GM21526 (cell line): ENCODE measurements at regions not wholly inside any gene's neighbourhood (a gene's known extent, or its start where the extent isn't known, plus 50 kb on each side); places are given as distances from the start of the nearest gene placed in this dataset.

ENCODE experiments used
- ATAC-seq: cut with Tn5 transposase; IDR thresholded peaks from one replicate; pipeline ENCODE4 v1.9.1; 2021; ENCODE audit warnings: moderate library complexity; ENCODE audit not compliant: unreplicated experiment, low FRiP score

DNA sequence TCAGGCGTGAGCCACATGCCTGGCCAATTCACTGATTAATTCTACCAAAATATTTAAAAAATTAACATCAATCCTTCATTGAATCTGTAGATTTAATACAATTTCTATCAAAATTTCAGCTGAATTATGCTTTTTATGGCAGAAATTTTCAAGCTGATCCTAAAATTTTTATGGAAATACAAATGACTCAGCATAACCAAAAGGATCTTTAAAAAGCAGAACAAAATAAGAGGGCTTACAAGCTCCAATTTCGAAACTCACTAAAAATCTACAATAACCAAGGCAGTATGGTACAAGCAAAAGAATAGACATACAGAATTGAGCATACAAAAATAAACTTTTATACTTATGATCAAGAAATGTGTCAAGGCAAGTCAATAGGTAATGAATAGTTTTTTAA is 180.4 kb upstream of the CTNNB1 start:
- no peak for ATAC-seq

- no peak for ATAC-seq
These were observed 175.1 kb upstream of the CTNNB1 start for GRCh38 chr3:41024031-41024836.

DNA sequence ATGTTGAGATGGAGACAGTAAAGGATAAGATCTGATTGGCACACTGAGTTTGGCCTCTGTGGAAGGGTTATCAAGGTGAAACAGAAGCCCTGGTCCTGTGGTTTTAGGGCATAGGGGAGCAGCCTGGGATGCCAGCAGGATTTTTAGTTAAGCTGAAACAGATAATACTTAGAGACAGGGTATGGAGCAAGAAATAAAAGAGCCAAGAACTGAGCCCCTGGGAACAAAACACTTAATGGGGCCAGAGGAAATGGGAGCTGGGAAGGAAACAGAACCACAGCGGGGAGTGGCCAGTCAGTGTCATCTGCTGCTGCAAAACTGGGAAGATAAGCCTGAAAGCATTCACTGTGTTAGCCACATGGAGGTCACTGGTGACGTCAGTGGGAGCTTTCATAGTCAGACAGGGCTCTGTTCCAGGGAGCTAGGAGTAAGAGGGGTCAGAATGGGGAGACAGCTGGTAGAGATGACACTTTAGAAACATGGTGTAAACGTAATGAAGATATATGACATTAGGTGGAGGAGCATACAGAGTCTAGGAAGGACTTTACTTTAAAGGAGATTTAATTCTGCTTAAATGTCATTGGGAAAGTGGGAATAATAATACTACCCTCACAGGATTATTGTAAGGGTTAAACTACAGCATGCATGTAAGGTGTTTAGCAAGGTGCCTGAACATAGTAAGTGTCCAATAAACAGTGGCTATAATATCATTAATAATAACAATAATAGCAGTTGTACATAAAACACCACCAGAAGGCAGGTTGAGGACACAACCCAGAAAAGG is 172.7 kb upstream of the CTNNB1 start:
- ATAC-seq: no peak

- no peak for ATAC-seq
These were observed 169.9 kb upstream of the CTNNB1 start for GRCh38 chr3:41029356-41029755.

DNA sequence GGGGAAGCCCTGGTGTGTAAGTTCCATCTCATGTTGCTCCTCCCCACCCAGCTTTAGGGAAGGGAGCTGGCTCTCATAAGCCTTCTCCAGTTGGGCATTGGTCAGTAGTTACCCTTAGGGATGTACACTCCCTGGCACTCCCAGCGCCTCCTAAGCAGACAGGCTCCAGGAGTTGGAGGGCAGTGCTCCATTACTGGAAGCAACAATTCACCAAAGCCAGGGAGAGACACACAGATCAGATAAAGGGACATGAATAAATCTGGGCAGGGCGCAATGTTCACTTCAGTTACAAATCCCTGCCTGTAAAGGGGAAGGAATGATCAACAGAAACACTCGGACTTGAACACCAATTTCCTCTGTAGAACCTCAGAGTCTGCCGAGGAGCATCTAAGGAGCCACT is 169.1 kb upstream of the CTNNB1 start:
- no peak for ATAC-seq

DNA sequence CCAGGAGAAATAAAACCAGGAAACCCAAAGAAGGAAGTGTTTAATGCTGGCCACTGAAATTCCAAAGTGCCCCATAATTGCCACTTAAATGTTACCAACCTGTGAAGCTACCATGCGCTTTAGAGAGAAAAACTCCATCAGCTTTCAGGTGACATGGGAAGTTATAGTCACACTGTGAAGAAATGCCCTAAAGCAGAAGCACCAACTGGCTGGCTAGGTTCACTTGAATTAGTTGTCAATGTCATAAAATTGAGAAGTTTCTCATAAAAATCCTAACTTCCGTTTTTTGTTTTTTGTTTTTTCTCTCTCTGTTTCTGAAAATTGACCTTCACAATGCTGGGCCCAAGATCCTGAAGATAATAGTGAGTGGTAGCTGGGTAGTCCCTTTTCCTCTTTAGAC is 167.9 kb upstream of the CTNNB1 start:
- no peak for ATAC-seq

GRCh38 chr3:41033956-41034519 is 165.3 kb upstream of the CTNNB1 start:
- no peak for ATAC-seq

- no peak for ATAC-seq
These were observed 163.8 kb upstream of the CTNNB1 start for GRCh38 chr3:41035456-41036022.

- no peak for ATAC-seq
These were observed 161.5 kb upstream of the CTNNB1 start for GRCh38 chr3:41037651-41038334.

- no peak for ATAC-seq
These were observed 159.0 kb upstream of the CTNNB1 start for GRCh38 chr3:41040256-41040655.

DNA sequence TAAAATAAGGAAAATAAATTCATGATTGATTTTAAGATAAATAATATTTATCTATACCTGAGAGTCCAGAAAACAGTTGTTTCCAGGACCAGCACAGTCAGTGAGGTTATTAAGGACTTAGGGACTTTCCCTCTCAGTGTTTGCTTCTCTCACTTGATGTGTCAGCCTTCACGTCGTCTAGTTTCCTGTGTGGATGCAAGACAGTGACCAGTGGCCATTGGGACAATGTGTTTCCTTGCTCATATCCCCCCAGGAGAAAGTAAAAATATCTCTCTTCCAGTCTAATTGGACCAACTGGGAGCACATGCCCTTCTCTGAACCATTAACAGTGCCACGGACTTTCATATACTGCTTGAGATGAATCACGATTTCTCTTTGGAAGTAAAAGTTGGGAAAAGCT is 157.8 kb upstream of the CTNNB1 start:
- ATAC-seq: no peak

- no peak for ATAC-seq
These were observed 157.4 kb upstream of the CTNNB1 start for GRCh38 chr3:41041899-41042298.

GRCh38 chr3:41044523-41044922 is 154.8 kb upstream of the CTNNB1 start:
- no peak for ATAC-seq

DNA sequence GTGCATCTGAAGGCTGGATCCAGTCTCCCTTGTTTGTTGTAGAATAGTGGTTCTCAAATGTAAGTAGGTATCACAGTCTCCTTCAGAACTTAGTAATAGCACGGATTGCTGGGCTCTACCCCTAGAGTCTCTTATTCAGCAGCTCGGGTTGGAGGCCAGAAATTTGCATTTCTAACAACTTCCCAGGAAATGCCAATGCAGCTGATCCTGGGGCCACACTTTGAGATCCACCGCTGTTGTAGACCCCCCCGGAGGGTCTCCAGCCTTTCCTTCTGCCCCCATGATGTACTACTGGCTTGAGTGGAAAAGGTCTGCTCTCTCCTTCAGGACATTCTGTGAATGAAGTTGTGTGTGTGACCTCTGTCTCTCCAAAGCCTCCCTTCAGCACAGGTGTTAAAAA is 153.8 kb upstream of the CTNNB1 start:
- ATAC-seq: no peak

DNA sequence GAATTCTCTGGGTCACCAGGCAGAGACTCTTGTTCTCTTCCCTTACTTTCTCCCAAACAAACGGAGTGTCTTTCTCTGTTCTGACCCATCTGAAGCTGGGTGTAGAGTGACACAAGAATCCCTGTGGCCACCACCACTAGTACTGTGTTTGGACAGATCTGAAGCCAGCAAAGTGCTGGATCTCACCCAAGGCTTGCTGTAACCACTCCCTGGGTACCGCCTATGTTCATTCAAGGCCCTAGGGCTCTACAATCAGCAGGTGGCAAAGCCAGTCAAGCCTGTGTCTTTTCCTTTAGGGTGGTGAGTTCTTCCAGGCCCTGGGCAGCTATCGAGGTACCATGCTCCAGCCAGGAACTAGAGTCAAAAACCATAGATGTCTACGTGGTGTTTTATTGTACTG is 149.2 kb upstream of the CTNNB1 start:
- ATAC-seq: no peak

- no peak for ATAC-seq
These were observed 146.1 kb upstream of the CTNNB1 start for GRCh38 chr3:41053220-41053619.

- ATAC-seq: no peak
These were observed 139.2 kb upstream of the CTNNB1 start for GRCh38 chr3:41060106-41060505.

- ATAC-seq: no peak
These were observed 135.2 kb upstream of the CTNNB1 start for GRCh38 chr3:41064070-41064469.

DNA sequence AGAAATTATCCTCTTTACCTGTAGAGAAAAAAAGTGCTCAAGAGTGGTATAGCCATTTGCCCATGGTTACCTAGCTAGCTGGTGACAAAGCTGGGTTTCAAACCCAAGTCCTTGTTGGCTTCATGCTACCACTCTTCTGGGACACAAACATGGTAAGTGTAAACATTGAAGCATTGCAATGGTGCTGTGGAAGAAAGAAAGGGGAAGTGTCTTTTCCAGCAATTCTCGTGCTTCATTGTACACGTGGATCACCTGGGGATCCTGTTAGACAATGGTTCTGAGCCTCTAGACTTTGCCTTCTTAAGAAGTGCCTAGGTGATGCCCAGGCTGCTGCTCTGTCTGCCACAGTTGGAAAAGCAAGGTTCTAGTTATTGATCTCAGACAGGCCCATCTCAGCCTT is 134.8 kb upstream of the CTNNB1 start:
- no peak for ATAC-seq

DNA sequence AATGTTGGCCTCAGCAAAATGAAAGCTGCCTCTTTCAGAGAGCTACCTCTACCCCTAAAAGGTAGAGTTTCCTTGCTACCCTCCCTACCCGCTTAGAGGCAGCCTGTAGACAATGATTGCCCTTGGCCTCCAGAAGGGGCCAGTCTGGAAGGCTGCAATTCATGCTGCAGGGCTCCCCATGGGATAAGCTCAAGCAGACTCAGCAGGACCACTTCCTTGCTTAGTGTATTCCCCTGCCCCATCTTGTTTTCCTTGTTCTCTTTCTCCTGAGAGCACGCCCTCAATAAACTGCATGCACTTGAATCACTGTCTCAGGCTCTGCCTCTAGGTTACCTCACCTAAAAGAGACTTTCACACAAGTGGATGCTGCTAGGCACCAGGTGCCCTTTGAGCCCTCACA is 134.0 kb upstream of the CTNNB1 start:
- ATAC-seq: no peak

- ATAC-seq: no peak
These were observed 126.1 kb upstream of the CTNNB1 start for GRCh38 chr3:41073190-41073589.
